ENCODE measurements at regions not wholly inside any gene's neighbourhood (a gene's known extent, or its start where the extent isn't known, plus 50 kb on each side); places are given as distances from the start of the nearest gene placed in this dataset.

- no peak for TF ChIP-seq POLR2AphosphoS5 (IDR thresholded peaks at IDR 0.05)
- TF ChIP-seq, protein P1, sequence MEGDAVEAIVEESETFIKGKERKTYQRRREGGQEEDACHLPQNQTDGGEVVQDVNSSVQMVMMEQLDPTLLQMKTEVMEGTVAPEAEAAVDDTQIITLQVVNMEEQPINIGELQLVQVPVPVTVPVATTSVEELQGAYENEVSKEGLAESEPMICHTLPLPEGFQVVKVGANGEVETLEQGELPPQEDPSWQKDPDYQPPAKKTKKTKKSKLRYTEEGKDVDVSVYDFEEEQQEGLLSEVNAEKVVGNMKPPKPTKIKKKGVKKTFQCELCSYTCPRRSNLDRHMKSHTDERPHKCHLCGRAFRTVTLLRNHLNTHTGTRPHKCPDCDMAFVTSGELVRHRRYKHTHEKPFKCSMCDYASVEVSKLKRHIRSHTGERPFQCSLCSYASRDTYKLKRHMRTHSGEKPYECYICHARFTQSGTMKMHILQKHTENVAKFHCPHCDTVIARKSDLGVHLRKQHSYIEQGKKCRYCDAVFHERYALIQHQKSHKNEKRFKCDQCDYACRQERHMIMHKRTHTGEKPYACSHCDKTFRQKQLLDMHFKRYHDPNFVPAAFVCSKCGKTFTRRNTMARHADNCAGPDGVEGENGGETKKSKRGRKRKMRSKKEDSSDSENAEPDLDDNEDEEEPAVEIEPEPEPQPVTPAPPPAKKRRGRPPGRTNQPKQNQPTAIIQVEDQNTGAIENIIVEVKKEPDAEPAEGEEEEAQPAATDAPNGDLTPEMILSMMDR (IDR thresholded peaks at IDR 0.05 in 8 of 11, conservative IDR thresholded peaks at IDR 0.05 in 3 of 11): no peak
These were observed 504.9 kb upstream of the AMELY start for GRCh38 chrY:7416406-7416805.

Measured in spleen (tissue), 7 donors.